Parathyroid adenoma (tissue), 2 donors: ENCODE measurements at regions not wholly inside any gene's neighbourhood (a gene's known extent, or its start where the extent isn't known, plus 50 kb on each side); places are given as distances from the start of the nearest gene placed in this dataset.

ENCODE experiments used
- H2AFZ ChIP-seq: fragments of 300-600 bp; sonication (generic); one replicate; pipeline ENCODE4 v1.7.0; 2017; ENCODE audit warnings: antibody characterized with exemption, mild to moderate bottlenecking
- H3K27ac ChIP-seq: fragments of 300-600 bp; sonication (generic); one replicate; pipeline ENCODE4 v1.7.0; 2017
- H3K27me3 ChIP-seq: fragments of 300-600 bp; sonication (generic); one replicate; pipeline ENCODE4 v1.7.0; 2017; ENCODE audit warnings: low read length; ENCODE audit not compliant: control insufficient read depth, insufficient read depth
- H3K36me3 ChIP-seq: fragments of 300-600 bp; sonication (generic); one replicate; pipeline ENCODE4 v1.7.0; 2017; ENCODE audit warnings: low read length; ENCODE audit not compliant: control insufficient read depth, insufficient read depth
- H3K4me1 ChIP-seq: fragments of 300-600 bp; sonication (generic); one replicate; pipeline ENCODE4 v1.7.0; 2017; ENCODE audit warnings: control low read depth
- H3K4me2 ChIP-seq: fragments of 300-600 bp; sonication (generic); one replicate; pipeline ENCODE4 v1.7.0; 2017; ENCODE audit warnings: low read length
- H3K4me3 ChIP-seq: fragments of 300-600 bp; sonication (generic); one replicate; pipeline ENCODE4 v1.7.0; 2017; ENCODE audit warnings: low read depth, low read length
- H3K79me2 ChIP-seq: fragments of 300-600 bp; sonication (generic); one replicate; pipeline ENCODE4 v1.7.0; 2017; ENCODE audit warnings: control low read depth
- H3K9ac ChIP-seq: fragments of 300-600 bp; sonication (generic); one replicate; pipeline ENCODE4 v1.7.0; 2017; ENCODE audit warnings: mild to moderate bottlenecking
- H3K9me3 ChIP-seq: fragments of 300-600 bp; sonication (generic); one replicate; pipeline ENCODE4 v1.7.0; 2017; ENCODE audit warnings: low read length; ENCODE audit not compliant: control insufficient read depth
- CTCF ChIP-seq: fragments of 300-600 bp; sonication (generic); IDR thresholded peaks from one replicate; pipeline ENCODE4 v1.7.0; 2017; ENCODE audit warnings: antibody characterized with exemption, mild to moderate bottlenecking
- donor health status: primary hyperparathyroidism.

- no peak for TF ChIP-seq CTCF
- Histone ChIP-seq H3K27ac (no peak overlapping the region), H2AFZ (no peak overlapping the region), H3K4me1 (no peaks in the 10 kb centered on the region), H3K4me3 (no peak overlapping the region), H3K9me3 (no peaks in the 10 kb centered on the region), H3K27me3 (no peaks in the 10 kb centered on the region), H3K79me2 (no peaks in the 10 kb centered on the region), H3K36me3 (no peaks in the 10 kb centered on the region), H3K4me2 (no peak overlapping the region), H3K9ac (no peak overlapping the region)
Measured at GRCh38 chr19:41495589-41495988, 52.6 kb downstream of the ERICH4 start.

- H3K27ac ChIP-seq = peak overlapping the region; percentile 80
- H3K4me3 ChIP-seq = peak overlapping the region; percentile 43
- H3K4me2 ChIP-seq = no peak overlapping the region
- H3K9me3 ChIP-seq = no peaks in the 10 kb centered on the region
- H3K27me3 ChIP-seq = no peaks in the 10 kb centered on the region
- no peak overlapping the region for H2AFZ ChIP-seq
- no peaks in the 10 kb centered on the region for H3K4me1 ChIP-seq
- no peaks in the 10 kb centered on the region for H3K36me3 ChIP-seq
- H3K79me2 ChIP-seq = no peaks in the 10 kb centered on the region
- no peak for TF ChIP-seq CTCF
- H3K9ac ChIP-seq = no peak overlapping the region
Measured at GRCh38 chr19:41499899-41500298, 56.9 kb downstream of the ERICH4 start.

GRCh38 chr19:41500443-41500842 is 57.5 kb downstream of the ERICH4 start:
- no peaks in the 10 kb centered on the region for H3K4me1 ChIP-seq
- H3K36me3 ChIP-seq = no peaks in the 10 kb centered on the region
- no peak overlapping the region for H3K9ac ChIP-seq
- H3K79me2 ChIP-seq = no peaks in the 10 kb centered on the region
- no peaks in the 10 kb centered on the region for H3K9me3 ChIP-seq
- no peaks in the 10 kb centered on the region for H3K27me3 ChIP-seq
- no peak for TF ChIP-seq CTCF
- no peak overlapping the region for H3K4me2 ChIP-seq
- no peak overlapping the region for H2AFZ ChIP-seq
- peak overlapping the region; percentile 80 for H3K27ac ChIP-seq
- H3K4me3 ChIP-seq = peak overlapping the region; percentile 43

GRCh38 chr19:41501854-41502253 is 58.9 kb downstream of the ERICH4 start:
- H3K4me2 ChIP-seq = no peak overlapping the region
- no peaks in the 10 kb centered on the region for H3K4me1 ChIP-seq
- peak overlapping the region; percentile 27 for H3K27ac ChIP-seq
- H3K79me2 ChIP-seq = no peaks in the 10 kb centered on the region
- no peak overlapping the region for H3K9ac ChIP-seq
- no peaks in the 10 kb centered on the region for H3K9me3 ChIP-seq
- no peaks in the 10 kb centered on the region for H3K27me3 ChIP-seq
- no peaks in the 10 kb centered on the region for H3K36me3 ChIP-seq
- H3K4me3 ChIP-seq = no peak overlapping the region
- no peak for TF ChIP-seq CTCF
- no peak overlapping the region for H2AFZ ChIP-seq

GRCh38 chr19:41505105-41505504 is 62.1 kb downstream of the ERICH4 start:
- Histone ChIP-seq H3K79me2 (no peaks in the 10 kb centered on the region), H3K4me3 (no peak overlapping the region), H3K27ac (no peak overlapping the region), H3K9me3 (no peaks in the 10 kb centered on the region), H3K27me3 (no peaks in the 10 kb centered on the region), H3K4me2 (no peak overlapping the region), H3K9ac (no peak overlapping the region), H3K36me3 (no peaks in the 10 kb centered on the region), H2AFZ (no peak overlapping the region), H3K4me1 (no peaks in the 10 kb centered on the region)
- TF ChIP-seq CTCF = no peak
